Right atrium auricular region (tissue), 2 donors: ENCODE measurements at regions not wholly inside any gene's neighbourhood (a gene's known extent, or its start where the extent isn't known, plus 50 kb on each side); places are given as distances from the start of the nearest gene placed in this dataset.

Source experiments
- DNase-seq: peaks from one replicate; pipeline ENCODE4 v3.0.0-alpha.2; 2019; ENCODE audit warnings: low spot score
- H3K27ac ChIP-seq, 2 donors: fragments of 200-600 bp; sonication (generic); 1 replicate in 1 of 2; 2 replicates in 1 of 2; pipeline ENCODE4 v1.5.1; 2016 to 2019
- H3K27me3 ChIP-seq, 2 donors: fragments of 200-600 bp; sonication (generic); one replicate each; pipeline versions ENCODE4 v1.5.1 to v1.6.0; 2017 to 2019
- H3K36me3 ChIP-seq: fragments of 200-600 bp; sonication (generic); one replicate; pipeline ENCODE4 v1.5.1; 2016
- H3K4me1 ChIP-seq, 2 donors: fragments of 200-600 bp; sonication (generic); one replicate each; pipeline versions ENCODE4 v1.5.1 to v1.6.0; 2017 to 2019
- H3K4me3 ChIP-seq, 2 donors: fragments of 200-600 bp; sonication (generic); 1 replicate in 1 of 2; 2 replicates in 1 of 2; pipeline ENCODE4 v1.5.1; 2017 to 2019; ENCODE audit warnings: mild to moderate bottlenecking in 1 of 2, moderate library complexity in 1 of 2
- H3K9me3 ChIP-seq, 2 donors: fragments of 200-600 bp; sonication (generic); one replicate each; pipeline ENCODE4 v1.5.1; 2019
- TF ChIP-seq, protein P1 (sequence below), 2 donors: fragments of 200-600 bp; sonication (generic); IDR thresholded peaks; one replicate each; pipeline ENCODE4 v1.5.1; 2019; ENCODE audit warnings: antibody characterized with exemption in 2 of 2

DNA sequence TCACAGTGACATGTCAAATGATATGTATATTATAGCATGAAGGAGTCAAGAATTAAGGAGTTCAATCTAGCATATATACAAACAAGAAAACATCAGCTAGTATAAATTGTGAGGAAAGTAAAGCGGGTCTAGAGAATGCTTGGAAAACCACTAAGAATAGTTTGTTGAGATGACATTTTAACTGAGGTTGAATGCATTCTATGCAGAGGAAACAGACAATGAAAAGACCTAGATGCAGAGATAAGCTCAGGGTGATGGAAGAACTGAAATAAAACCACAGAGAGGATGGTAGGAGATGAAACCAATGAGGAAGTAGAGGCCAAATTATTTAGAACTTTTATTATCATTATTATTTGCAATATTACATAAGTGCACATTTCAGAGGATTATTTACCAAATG is 803.6 kb upstream of the FANCL start:
- Histone ChIP-seq H3K36me3 (no peaks in the 10 kb centered on the region), H3K27ac (no peak overlapping the region), H3K4me3 (no peak overlapping the region), H3K27me3 (no peaks in the 10 kb centered on the region), H3K4me1 (no peaks in the 10 kb centered on the region), H3K9me3 (no peaks in the 10 kb centered on the region)
- TF ChIP-seq, protein P1, sequence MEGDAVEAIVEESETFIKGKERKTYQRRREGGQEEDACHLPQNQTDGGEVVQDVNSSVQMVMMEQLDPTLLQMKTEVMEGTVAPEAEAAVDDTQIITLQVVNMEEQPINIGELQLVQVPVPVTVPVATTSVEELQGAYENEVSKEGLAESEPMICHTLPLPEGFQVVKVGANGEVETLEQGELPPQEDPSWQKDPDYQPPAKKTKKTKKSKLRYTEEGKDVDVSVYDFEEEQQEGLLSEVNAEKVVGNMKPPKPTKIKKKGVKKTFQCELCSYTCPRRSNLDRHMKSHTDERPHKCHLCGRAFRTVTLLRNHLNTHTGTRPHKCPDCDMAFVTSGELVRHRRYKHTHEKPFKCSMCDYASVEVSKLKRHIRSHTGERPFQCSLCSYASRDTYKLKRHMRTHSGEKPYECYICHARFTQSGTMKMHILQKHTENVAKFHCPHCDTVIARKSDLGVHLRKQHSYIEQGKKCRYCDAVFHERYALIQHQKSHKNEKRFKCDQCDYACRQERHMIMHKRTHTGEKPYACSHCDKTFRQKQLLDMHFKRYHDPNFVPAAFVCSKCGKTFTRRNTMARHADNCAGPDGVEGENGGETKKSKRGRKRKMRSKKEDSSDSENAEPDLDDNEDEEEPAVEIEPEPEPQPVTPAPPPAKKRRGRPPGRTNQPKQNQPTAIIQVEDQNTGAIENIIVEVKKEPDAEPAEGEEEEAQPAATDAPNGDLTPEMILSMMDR (IDR thresholded peaks at IDR 0.05): no peak
- no peak for DNase-seq

DNA sequence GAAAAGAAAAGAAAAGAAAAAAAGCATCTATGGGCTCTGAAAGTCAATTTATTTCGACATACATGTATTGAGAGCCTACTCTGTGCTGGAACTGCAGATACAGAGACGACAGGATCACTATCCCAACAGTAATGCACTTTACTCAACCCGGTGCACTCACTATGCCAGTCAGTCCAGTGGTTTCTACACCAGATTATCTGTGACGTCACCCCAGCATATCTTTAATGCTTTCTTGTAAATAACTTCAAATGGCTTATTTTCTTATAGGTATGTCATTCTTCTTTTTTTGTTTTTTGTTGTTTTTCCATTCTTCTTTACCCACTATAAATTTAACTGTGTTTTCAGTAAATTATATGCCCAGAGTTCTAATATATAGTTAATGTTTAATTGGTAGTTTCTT is 800.0 kb upstream of the FANCL start:
- Histone ChIP-seq H3K4me1 (no peaks in the 10 kb centered on the region), H3K27me3 (no peaks in the 10 kb centered on the region), H3K4me3 (no peak overlapping the region), H3K9me3 (no peaks in the 10 kb centered on the region), H3K36me3 (no peaks in the 10 kb centered on the region), H3K27ac (no peak overlapping the region)
- TF ChIP-seq, protein P1 (IDR thresholded peaks at IDR 0.05): no peak
- DNase-seq: no peak

DNA sequence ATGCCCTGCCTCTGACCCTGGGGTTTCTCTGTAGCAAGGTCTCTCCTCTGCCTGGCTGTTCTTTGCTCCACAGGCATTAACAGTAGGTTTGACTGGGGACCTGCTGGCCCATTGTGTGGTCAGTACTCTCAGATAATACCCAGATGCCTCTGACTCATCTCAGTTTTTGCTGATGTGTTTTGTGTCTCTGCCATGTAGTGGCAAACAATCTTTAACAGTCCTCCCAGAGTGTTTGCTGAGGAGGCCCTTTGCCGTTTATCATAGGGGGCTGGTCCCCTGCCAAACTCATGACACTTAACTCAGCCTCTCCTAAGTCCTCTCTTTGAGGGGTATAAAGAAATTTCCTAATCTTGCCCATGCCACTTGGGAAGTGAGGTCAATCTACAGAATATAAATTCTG is 793.7 kb upstream of the FANCL start:
- no peaks in the 10 kb centered on the region for H3K4me1 ChIP-seq
- H3K9me3 ChIP-seq: no peaks in the 10 kb centered on the region
- no peaks in the 10 kb centered on the region for H3K27me3 ChIP-seq
- no peaks in the 10 kb centered on the region for H3K36me3 ChIP-seq
- DNase-seq: no peak
- no peak overlapping the region for H3K27ac ChIP-seq
- TF ChIP-seq, protein P1 (IDR thresholded peaks at IDR 0.05): no peak
- H3K4me3 ChIP-seq: no peak overlapping the region

DNA sequence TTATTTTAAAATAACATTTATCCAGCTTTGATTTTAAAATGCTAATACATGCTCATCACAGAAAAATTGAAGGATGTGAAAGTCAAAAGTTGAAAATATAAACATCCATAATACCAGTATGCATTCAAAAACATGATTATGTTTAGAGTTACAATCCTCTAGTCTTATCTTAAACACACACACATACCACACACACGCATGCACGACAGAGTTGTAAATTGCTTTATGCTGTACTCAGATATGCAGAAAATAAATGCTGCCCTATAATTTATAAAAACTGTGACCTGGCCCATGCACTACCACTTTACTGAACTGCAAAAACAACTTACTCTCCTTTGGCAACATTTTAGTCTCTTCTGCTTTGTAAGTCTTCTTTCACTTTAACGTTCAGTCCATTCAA is 793.0 kb upstream of the FANCL start:
- no peaks in the 10 kb centered on the region for H3K36me3 ChIP-seq
- DNase-seq: no peak
- no peak overlapping the region for H3K4me3 ChIP-seq
- no peaks in the 10 kb centered on the region for H3K27me3 ChIP-seq
- H3K4me1 ChIP-seq: no peaks in the 10 kb centered on the region
- no peak overlapping the region for H3K27ac ChIP-seq
- H3K9me3 ChIP-seq: no peaks in the 10 kb centered on the region
- TF ChIP-seq, protein P1 (IDR thresholded peaks at IDR 0.05): no peak

DNA sequence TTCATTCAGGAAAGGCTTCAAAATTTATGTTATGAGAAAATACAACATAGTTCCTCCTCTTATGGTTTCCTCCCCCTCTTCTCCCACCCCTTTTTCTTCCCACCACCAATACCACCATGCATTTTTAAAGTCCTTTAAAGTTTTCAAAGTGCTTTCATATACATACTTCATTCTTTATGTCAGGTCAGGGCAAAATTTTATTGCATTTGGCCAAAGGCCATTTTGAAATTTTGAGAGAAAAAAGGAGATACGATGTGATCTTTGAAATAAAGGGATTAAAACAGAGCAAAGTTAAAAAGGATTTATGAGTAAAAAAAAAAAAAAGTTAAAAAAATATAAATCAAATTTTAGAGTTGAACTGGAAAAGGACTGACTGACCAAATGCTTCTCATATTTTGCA is 792.5 kb upstream of the FANCL start:
- H3K9me3 ChIP-seq: no peaks in the 10 kb centered on the region
- no peak overlapping the region for H3K4me3 ChIP-seq
- no peaks in the 10 kb centered on the region for H3K36me3 ChIP-seq
- no peaks in the 10 kb centered on the region for H3K27me3 ChIP-seq
- H3K4me1 ChIP-seq: no peaks in the 10 kb centered on the region
- no peak for DNase-seq
- H3K27ac ChIP-seq: no peak overlapping the region
- TF ChIP-seq, protein P1 (IDR thresholded peaks at IDR 0.05): no peak

DNA sequence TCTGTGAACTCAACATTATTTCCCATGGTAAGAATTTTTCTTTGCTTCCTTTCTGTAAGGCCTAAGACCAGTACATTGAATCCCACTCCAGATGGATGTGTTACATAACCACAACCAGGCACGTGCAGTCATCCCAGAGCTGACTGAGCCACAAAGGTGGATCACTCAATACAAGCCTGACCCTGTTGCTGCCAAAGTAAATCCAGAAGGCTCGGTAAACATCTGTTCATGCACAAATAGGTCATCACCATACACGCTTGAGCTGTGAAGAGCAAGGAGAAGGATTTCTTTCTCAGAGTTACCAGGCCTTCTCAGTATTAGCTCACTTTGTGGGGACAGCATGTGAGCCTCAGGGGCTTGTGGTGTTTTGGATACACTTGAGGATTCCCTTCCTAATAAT is 791.4 kb upstream of the FANCL start:
- Histone ChIP-seq H3K4me3 (no peak overlapping the region), H3K4me1 (no peaks in the 10 kb centered on the region), H3K27ac (no peak overlapping the region), H3K9me3 (no peaks in the 10 kb centered on the region), H3K27me3 (no peaks in the 10 kb centered on the region), H3K36me3 (no peaks in the 10 kb centered on the region)
- TF ChIP-seq, protein P1 (IDR thresholded peaks at IDR 0.05): no peak
- DNase-seq: no peak
